ENCODE measurements at regions not wholly inside any gene's neighbourhood (a gene's known extent, or its start where the extent isn't known, plus 50 kb on each side); places are given as distances from the start of the nearest gene placed in this dataset.
"Not testable (repeated sequence)": the region's sequence is repeated elsewhere in the genome, so short reads cannot be mapped to it uniquely, and the experiment has no call there.

DNA sequence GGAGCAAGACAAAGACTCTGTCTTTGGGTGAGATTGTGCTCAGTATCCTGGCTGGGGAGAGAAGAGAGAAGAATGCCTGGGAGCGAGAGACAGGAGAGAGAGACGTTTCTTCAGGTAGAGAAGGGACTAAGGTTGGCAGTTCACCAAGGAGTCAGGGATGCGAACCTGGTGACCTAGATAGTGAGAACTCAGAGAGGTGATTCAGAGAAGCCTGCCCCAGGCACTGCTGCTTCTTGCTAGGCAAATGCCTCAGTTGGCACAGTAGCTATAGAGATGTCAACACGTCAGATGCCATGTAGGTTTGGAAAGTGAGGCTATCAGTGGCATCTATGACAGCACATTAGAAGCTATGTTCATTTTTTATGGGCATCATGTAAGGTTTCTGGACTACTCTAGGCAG is 231.6 kb upstream of the VLDLR start:
- Histone ChIP-seq H3K4me1 (no peaks in the 10 kb centered on the region), H3K36me3 (no peaks in the 10 kb centered on the region), H3K4me3 (no peak overlapping the region), H3K27me3 (no peaks in the 10 kb centered on the region), H3K27ac (no peak overlapping the region), H3K9me3 (no peaks in the 10 kb centered on the region)
- DNase-seq (no peak), ATAC-seq (no peak)
- intact Hi-C loops (cut with DNase I), result no loop called here
- TF ChIP-seq, protein P1, sequence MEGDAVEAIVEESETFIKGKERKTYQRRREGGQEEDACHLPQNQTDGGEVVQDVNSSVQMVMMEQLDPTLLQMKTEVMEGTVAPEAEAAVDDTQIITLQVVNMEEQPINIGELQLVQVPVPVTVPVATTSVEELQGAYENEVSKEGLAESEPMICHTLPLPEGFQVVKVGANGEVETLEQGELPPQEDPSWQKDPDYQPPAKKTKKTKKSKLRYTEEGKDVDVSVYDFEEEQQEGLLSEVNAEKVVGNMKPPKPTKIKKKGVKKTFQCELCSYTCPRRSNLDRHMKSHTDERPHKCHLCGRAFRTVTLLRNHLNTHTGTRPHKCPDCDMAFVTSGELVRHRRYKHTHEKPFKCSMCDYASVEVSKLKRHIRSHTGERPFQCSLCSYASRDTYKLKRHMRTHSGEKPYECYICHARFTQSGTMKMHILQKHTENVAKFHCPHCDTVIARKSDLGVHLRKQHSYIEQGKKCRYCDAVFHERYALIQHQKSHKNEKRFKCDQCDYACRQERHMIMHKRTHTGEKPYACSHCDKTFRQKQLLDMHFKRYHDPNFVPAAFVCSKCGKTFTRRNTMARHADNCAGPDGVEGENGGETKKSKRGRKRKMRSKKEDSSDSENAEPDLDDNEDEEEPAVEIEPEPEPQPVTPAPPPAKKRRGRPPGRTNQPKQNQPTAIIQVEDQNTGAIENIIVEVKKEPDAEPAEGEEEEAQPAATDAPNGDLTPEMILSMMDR (IDR thresholded peaks at IDR 0.05), result no peak
- no peak for TF ChIP-seq POLR2A (IDR thresholded peaks at IDR 0.05)
- 77% methylated on average over 4 of the region's 4 CpGs for WGBS (ENCODE audit: insufficient coverage, low coverage, low lambda C conversion rate, missing lambda C conversion rate)

DNA sequence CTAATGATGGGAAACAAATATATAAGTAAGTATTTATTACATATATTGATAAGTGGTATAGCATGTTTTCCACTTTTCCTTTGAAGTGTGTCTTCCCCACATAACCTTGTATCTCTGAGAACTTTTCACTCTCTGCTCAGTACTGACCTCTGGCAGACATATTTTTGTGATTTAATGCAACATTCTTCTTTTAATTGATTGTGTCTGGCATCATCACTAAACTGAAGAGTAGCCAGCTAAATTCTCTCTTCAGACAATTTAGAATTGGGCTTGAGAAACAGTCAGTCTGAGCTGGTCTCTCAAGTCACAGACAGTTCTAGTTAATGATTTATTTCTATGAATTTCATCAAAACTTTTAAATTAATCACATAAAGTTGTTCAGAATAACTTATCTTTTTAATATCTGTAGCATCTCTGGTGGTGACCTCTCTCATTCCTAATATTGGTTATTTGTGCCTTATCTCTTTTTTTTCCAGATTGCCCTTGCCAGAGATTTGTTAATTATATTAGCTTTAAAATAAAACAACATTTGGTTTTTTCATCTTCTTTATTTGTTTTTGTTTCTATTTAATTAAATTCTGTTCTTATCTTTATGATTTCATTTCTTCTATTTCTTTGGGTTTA is 230.0 kb upstream of the VLDLR start:
- DNase-seq; H3K36me3 ChIP-seq; intact Hi-C loops (cut with DNase I); H3K27me3 ChIP-seq; H3K27ac ChIP-seq; H3K4me3 ChIP-seq; H3K9me3 ChIP-seq; ATAC-seq; H3K4me1 ChIP-seq: not testable (repeated sequence)

DNA sequence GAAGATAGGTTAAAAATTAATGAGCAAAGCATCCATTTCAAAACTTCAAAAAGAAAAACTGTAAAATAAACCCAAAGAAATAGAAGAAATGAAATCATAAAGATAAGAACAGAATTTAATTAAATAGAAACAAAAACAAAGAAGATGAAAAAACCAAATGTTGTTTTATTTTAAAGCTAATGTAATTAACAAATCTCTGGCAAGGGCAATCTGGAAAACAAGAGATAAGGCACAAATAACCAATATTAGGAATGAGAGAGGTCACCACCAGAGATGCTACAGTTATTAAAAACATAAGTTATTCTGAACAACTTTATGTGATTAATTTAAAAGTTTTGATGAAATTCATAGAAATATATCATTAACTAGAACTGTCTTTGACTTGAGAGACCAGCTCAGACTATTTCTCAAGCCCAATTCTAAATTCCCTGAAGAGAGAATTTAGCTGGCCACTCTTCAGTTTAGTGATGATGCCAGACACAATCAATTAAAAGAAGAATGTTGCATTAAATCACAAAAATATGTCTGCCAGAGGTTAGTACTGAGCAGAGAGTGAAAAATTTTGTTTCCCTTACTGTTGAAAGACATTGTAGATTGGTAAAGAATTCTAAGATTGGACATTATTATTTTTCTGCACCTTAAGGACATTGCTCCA is 227.4 kb upstream of the VLDLR start:
- H3K4me1 ChIP-seq; intact Hi-C loops (cut with DNase I); H3K9me3 ChIP-seq; DNase-seq; H3K27me3 ChIP-seq; H3K4me3 ChIP-seq; H3K27ac ChIP-seq; H3K36me3 ChIP-seq; ATAC-seq: not testable (repeated sequence)

DNA sequence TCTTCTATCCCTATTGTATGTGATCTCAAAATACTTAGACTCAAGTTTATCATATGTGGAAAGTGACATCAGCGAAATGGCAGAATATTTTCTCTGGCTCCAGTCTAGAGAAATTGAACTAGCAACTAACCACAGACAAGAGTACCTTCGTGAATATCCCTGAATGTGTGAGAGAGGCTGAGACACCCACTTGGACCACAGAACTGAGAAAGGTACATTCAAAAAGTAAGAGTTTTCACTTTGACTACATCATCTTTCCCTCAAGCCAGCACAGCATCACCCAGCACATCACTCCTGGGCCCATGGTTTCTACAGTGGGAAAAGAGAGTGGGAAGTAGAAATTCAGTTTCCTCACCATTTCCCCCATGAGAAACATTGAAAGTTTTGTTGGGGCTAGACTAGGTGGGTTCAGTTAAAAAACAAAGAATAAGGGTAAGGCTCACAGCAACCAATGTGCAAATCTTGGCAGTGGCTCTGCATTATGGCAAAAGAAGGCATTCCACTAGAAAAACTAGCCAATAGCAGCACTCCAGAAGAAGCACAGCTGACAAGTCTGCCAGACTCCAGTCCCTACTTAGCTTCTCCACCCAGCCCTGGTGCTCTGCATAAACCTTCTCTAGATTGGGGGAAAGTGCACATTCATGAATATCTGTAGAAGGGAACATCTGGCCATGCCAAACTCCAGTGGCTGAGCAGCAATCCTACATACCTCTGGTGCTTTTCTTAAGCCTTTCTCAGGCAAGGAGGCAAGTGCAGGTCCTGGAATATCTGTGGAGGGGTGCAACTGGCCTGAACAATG is 225.6 kb upstream of the VLDLR start:
- no peaks in the 10 kb centered on the region for H3K36me3 ChIP-seq
- WGBS (ENCODE audit: insufficient coverage, low coverage, low lambda C conversion rate, missing lambda C conversion rate), result 52% methylated on average over 2 of the region's 2 CpGs
- H3K27me3 ChIP-seq, result no peaks in the 10 kb centered on the region
- H3K27ac ChIP-seq, result no peak overlapping the region
- intact Hi-C loops (cut with DNase I), result no loop called here
- DNase-seq, result no peak
- TF ChIP-seq, protein P1 (IDR thresholded peaks at IDR 0.05), result no peak
- no peak for TF ChIP-seq POLR2A (IDR thresholded peaks at IDR 0.05)
- ATAC-seq, result no peak
- H3K4me3 ChIP-seq, result no peak overlapping the region
- no peaks in the 10 kb centered on the region for H3K4me1 ChIP-seq
- no peaks in the 10 kb centered on the region for H3K9me3 ChIP-seq

DNA sequence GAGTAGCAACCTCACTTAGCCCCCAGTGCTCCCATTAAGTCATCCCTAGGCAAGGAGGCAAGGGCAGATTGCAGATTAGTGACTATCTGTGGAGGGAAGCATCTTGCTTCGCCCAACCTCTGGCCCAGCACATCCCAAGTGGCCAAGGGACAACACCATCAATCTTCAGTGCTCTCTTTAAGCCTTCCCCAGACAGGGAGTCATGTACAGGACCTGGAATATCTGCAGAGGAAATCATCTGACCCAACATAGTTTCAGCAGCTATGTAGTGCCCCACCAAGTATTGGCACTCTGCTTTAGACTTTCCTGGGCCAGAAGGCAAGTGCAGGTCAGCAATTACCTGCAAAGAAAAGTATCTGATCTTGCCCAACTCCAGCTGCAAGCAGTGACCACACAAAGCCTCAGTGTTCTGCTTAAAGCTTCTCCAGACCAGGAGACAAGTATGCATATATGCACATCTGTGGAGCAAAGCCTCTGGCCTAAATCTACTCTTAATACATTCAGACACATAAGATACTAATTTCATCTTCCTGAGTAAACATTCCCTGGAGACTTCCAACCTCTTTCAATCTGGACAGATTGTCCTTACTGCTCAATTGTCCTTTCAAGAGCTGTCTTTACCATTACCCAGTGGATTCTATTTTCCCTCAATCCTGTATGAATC is 224.8 kb upstream of the VLDLR start:
- no peak for TF ChIP-seq POLR2A (IDR thresholded peaks at IDR 0.05)
- TF ChIP-seq, protein P1 (IDR thresholded peaks at IDR 0.05), result no peak
- Histone ChIP-seq H3K4me3 (no peak overlapping the region), H3K36me3 (no peaks in the 10 kb centered on the region), H3K4me1 (no peaks in the 10 kb centered on the region), H3K27ac (no peak overlapping the region), H3K27me3 (no peaks in the 10 kb centered on the region), H3K9me3 (no peaks in the 10 kb centered on the region)
- intact Hi-C loops (cut with DNase I), result no loop called here
- no peak for ATAC-seq
- no CpG with 5 or more reads among the region's 1 CpG for WGBS (ENCODE audit: insufficient coverage, low coverage, low lambda C conversion rate, missing lambda C conversion rate)
- no peak for DNase-seq

DNA sequence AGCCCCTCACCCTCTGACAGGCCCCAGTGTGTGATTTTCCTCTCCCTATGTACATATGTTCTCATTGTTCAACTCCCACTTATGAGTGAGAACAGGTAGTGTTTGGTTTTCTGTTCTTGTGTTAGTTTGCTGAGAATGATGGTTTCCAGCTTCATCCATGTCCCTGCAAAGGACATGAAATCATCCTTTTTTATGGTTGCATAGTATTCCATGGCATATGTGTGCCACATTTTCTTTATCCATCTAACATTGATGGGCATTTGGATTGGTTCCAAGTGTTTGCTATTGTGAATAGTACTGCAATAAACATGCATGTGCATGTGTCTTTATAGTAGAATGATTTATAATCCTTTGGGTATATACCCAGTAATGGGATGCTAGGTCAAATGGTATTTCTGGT is 223.7 kb upstream of the VLDLR start:
- ATAC-seq; H3K27me3 ChIP-seq; H3K27ac ChIP-seq; DNase-seq; H3K36me3 ChIP-seq; H3K9me3 ChIP-seq; H3K4me1 ChIP-seq; H3K4me3 ChIP-seq; intact Hi-C loops (cut with DNase I): not testable (repeated sequence)

DNA sequence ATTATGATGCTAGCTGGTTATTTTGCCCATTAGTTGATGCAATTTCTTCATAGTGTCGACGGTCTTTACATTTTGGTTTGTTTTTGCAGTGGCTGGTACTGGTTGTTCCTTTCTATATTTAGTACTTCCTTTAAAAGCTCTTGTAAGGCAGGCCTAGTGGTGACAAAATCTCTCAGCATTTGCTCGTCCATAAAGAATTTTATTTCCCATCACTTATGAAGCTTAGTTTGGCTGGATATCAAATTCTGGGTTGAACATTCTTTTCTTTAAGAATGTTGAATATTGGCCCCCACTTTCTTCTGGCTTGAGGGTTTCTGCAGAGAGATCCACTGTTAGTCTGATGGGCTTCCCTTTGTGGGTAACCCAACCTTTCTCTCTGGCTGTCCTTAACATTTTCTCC is 219.8 kb upstream of the VLDLR start:
- ATAC-seq; H3K9me3 ChIP-seq; H3K27me3 ChIP-seq; H3K4me3 ChIP-seq; intact Hi-C loops (cut with DNase I); DNase-seq; H3K4me1 ChIP-seq; H3K36me3 ChIP-seq; H3K27ac ChIP-seq: not testable (repeated sequence)
- WGBS (ENCODE audit: insufficient coverage, low coverage, low lambda C conversion rate, missing lambda C conversion rate), result 45% methylated on average over 3 of the region's 3 CpGs
